ENCODE measurements at regions not wholly inside any gene's neighbourhood (a gene's known extent, or its start where the extent isn't known, plus 50 kb on each side); places are given as distances from the start of the nearest gene placed in this dataset.

DNA sequence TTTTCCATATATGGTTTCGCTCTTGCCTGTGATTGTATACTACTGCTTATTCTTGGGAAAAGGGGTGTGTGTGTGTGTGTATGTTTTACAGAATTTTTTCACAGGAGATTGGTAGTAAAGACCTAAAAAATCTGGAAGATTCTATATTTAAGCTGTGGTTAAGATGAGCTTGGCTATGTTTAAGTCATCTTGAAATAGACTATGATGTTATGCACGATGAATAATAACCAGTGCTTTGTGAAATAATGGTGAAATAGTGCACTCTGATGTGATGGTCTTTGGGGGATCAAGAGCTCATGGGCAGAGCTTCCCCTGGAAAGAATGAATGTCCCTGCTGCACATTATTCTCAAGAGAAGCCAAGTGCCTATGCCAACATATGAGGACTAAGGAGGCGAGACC lies 301.0 kb downstream of the ACTL7B start:
- Histone ChIP-seq H3K4me3 (ENCODE audit: low read depth, low read length) (no peak overlapping the region), H3K27me3 (ENCODE audit: control insufficient read depth, insufficient read depth, low read length) (no peaks in the 10 kb centered on the region), H3K36me3 (ENCODE audit: control insufficient read depth, insufficient read depth, low read length) (no peaks in the 10 kb centered on the region)
- DNase-seq (ENCODE audit: low read depth) (no peak), FAIRE-seq (no peak)
- TF ChIP-seq, protein P1, sequence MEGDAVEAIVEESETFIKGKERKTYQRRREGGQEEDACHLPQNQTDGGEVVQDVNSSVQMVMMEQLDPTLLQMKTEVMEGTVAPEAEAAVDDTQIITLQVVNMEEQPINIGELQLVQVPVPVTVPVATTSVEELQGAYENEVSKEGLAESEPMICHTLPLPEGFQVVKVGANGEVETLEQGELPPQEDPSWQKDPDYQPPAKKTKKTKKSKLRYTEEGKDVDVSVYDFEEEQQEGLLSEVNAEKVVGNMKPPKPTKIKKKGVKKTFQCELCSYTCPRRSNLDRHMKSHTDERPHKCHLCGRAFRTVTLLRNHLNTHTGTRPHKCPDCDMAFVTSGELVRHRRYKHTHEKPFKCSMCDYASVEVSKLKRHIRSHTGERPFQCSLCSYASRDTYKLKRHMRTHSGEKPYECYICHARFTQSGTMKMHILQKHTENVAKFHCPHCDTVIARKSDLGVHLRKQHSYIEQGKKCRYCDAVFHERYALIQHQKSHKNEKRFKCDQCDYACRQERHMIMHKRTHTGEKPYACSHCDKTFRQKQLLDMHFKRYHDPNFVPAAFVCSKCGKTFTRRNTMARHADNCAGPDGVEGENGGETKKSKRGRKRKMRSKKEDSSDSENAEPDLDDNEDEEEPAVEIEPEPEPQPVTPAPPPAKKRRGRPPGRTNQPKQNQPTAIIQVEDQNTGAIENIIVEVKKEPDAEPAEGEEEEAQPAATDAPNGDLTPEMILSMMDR (IDR thresholded peaks at IDR 0.05; ENCODE audit: insufficient read depth, low read length, severe bottlenecking) = no peak

DNA sequence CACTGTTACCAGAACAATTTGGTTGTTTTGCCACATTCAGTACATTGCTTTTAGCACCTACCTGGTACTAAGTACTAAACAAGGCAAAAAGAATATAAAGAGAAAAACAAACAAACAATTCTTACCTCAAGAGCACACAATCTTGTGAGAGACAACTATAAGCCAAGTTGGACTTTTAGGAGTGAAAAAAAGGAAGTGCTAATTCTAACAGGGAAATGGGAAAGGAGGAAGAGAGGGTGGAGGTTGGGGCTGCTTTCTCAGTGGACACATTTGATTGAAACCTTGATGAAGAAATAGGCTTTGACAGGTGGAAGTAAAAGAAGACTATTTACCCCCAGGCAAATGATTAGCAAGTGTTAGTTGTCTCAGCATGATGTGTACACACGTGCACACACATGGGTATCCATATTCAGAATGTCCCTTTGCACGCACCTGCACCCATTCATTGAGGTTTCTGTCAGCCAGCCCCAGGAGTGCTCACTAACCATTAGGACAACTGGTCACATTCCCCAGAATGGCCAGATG lies 302.6 kb downstream of the ACTL7B start:
- TF ChIP-seq, protein P1 (IDR thresholded peaks at IDR 0.05; ENCODE audit: insufficient read depth, low read length, severe bottlenecking) = no peak
- FAIRE-seq = peak; percentile 79
- peak; percentile 79 for DNase-seq (ENCODE audit: low read depth)
- H3K27me3 ChIP-seq (ENCODE audit: control insufficient read depth, insufficient read depth, low read length) = no peaks in the 10 kb centered on the region
- H3K36me3 ChIP-seq (ENCODE audit: control insufficient read depth, insufficient read depth, low read length) = no peaks in the 10 kb centered on the region
- H3K4me3 ChIP-seq (ENCODE audit: low read depth, low read length) = no peak overlapping the region

DNA sequence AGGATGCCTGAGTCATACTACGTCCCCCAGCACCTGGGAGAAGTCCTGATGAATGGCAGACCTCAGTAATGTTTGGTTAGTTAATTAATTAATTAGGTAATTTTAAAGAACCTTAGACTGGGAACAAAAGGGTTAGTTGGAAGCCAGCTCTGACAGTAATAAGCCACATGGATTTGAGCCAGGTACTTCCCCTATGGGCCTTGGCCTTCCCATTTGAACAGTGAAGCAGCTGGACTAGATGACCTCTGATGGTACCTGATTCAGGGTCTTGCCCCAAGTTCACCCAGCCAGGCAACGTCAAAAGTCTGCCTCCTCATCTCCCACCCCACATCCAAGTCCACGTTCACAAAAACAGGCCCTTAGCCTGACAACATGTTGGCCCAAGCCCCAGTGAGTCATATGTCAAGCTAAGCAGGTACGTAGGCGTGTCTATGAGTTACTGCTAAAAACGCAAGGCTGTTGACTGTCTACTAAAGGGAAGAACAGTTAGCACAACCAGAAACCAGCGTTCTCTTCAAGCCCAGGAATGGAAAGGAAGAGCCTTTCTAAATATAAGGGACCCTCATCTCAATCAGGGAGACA lies 303.2 kb downstream of the ACTL7B start:
- Histone ChIP-seq H3K4me3 (ENCODE audit: low read depth, low read length) (no peak overlapping the region), H3K27me3 (ENCODE audit: control insufficient read depth, insufficient read depth, low read length) (no peaks in the 10 kb centered on the region), H3K36me3 (ENCODE audit: control insufficient read depth, insufficient read depth, low read length) (no peaks in the 10 kb centered on the region)
- DNase-seq (ENCODE audit: low read depth) (peak; percentile 98), FAIRE-seq (peak; percentile 94)
- TF ChIP-seq, protein P1 (IDR thresholded peaks at IDR 0.05; ENCODE audit: insufficient read depth, low read length, severe bottlenecking) = no peak

DNA sequence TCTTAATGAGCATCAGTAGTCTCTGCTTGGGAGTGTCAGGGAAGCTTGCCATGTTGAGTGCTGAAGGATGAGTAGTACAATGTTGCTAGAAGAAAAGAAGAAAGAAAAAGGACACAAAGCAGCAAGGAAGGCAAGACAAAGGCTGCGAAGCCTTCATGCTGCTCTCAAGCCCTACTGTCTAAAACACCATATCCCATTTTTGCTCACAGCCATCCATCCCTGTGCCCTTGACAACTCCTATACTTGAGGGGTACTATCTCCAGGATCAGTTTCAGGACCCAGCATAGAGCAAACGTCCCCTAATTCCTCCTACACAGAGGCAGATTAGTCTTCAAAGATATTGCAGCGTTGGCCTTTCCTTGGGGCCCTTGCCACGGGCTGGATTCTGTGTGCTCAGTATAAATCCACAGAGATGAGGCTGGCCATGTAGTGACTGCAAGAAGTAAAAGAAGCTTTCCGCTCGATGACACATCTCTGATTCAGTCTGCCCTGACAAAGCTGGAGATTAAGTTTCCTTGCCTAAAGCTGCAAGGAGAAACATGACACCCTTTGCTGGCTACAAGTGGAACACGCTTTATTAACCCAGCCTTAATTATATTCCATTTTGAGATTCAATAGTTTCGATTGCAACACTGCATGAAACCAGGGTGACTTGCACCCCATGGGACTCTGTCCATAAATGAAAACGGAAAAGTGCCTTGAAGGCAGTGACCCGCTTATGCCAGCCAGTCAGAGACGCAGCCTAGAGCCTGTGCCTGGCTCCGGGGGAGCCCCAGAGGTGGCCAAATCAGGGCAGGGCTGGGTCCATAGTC lies 304.6 kb downstream of the ACTL7B start:
- peak; percentile 100 for FAIRE-seq

DNA sequence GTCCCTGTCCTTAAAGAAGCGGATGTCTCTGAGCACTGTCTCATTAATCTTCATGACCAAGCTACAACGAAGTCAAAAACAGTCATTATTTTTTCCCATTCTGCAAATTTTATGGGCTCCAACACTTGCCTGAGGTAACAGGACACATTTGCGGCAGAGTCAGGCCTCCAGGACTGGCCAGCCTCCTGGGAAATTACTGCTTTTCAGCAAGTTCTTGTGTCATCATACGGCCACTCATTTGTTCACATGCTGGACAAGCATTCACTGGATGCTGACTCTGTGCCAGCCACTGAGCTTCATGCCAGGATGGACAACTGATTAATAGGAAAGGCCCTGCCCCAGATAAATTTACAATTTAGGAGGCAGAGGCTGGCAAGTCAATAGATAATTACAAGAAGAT lies 305.7 kb downstream of the ACTL7B start:
- TF ChIP-seq, protein P1 (IDR thresholded peaks at IDR 0.05; ENCODE audit: insufficient read depth, low read length, severe bottlenecking) = no peak
- H3K4me3 ChIP-seq (ENCODE audit: low read depth, low read length) = no peak overlapping the region
- FAIRE-seq = no peak
- peak; percentile 29 for DNase-seq (ENCODE audit: low read depth)
- no peaks in the 10 kb centered on the region for H3K36me3 ChIP-seq (ENCODE audit: control insufficient read depth, insufficient read depth, low read length)
- H3K27me3 ChIP-seq (ENCODE audit: control insufficient read depth, insufficient read depth, low read length) = no peaks in the 10 kb centered on the region

More for the DNA sequence above, 304.6 kb downstream of the ACTL7B start:
- no peaks in the 10 kb centered on the region for H3K36me3 ChIP-seq (ENCODE audit: control insufficient read depth, insufficient read depth, low read length)
- H3K4me3 ChIP-seq (ENCODE audit: low read depth, low read length) = no peak overlapping the region
- DNase-seq (ENCODE audit: low read depth) = peak; percentile 100
- TF ChIP-seq, protein P1 (IDR thresholded peaks at IDR 0.05; ENCODE audit: insufficient read depth, low read length, severe bottlenecking) = no peak
- H3K27me3 ChIP-seq (ENCODE audit: control insufficient read depth, insufficient read depth, low read length) = no peaks in the 10 kb centered on the region

Data from bronchial epithelial cell (primary cell).